Body of pancreas (tissue), 4 donors: ENCODE measurements at regions not wholly inside any gene's neighbourhood (a gene's known extent, or its start where the extent isn't known, plus 50 kb on each side); places are given as distances from the start of the nearest gene placed in this dataset.

Experiments used
- POLR2A ChIP-seq, 3 donors: fragments of 450-650 bp; IDR thresholded peaks; one replicate each; pipeline ENCODE4 v1.6.1; 2016; ENCODE audit warnings: antibody characterized with exemption in 3 of 3, mild to moderate bottlenecking in 2 of 3
- TF ChIP-seq, protein P1 (sequence below), 7 experiments: fragments of 450-650 bp in 4 of 7; fragments of 200-600 bp in 3 of 7; sonication (generic) in 3 of 7; IDR thresholded peaks; one replicate each; pipeline ENCODE4 v1.5.1; 2016 to 2019; ENCODE audit warnings: antibody characterized with exemption in 7 of 7

DNA sequence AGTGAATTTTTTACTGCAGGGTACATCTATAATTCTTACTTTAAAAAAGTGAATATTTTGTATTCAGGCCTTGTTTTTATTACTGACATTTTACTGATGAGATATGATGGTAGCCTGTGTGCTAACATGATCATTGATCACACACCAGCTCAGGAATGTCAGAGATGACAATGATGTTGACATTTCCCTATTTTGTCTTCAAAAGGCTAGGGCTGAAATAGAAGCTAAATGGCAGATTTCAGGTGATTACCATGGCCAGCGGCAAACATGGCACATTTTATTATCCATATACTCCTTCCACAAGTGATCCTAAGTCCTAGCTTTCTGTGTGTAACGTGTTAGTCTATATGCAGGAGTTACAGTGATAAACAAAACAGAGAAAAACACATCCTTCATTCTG, 544.3 kb upstream of the MIR17HG start:
- TF ChIP-seq, protein P1, sequence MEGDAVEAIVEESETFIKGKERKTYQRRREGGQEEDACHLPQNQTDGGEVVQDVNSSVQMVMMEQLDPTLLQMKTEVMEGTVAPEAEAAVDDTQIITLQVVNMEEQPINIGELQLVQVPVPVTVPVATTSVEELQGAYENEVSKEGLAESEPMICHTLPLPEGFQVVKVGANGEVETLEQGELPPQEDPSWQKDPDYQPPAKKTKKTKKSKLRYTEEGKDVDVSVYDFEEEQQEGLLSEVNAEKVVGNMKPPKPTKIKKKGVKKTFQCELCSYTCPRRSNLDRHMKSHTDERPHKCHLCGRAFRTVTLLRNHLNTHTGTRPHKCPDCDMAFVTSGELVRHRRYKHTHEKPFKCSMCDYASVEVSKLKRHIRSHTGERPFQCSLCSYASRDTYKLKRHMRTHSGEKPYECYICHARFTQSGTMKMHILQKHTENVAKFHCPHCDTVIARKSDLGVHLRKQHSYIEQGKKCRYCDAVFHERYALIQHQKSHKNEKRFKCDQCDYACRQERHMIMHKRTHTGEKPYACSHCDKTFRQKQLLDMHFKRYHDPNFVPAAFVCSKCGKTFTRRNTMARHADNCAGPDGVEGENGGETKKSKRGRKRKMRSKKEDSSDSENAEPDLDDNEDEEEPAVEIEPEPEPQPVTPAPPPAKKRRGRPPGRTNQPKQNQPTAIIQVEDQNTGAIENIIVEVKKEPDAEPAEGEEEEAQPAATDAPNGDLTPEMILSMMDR (IDR thresholded peaks at IDR 0.05), result no peak
- no peak for TF ChIP-seq POLR2A (IDR thresholded peaks at IDR 0.05)
